Endothelial cell of umbilical vein (primary cell): ENCODE measurements at regions not wholly inside any gene's neighbourhood (a gene's known extent, or its start where the extent isn't known, plus 50 kb on each side); places are given as distances from the start of the nearest gene placed in this dataset.
A peak's percentile ranks its signal among the peaks of the same experiment; 100 is the strongest.

ENCODE experiments used
- EZH2 ChIP-seq: IDR thresholded peaks from 2 replicates; pipeline ENCODE4 v1.6.1; 2012; ENCODE audit warnings: borderline replicate concordance, low read depth, mild to moderate bottlenecking, moderate library complexity, low read length, inconsistent platforms; ENCODE audit not compliant: severe bottlenecking
- JUN ChIP-seq: IDR thresholded peaks from 2 replicates; pipeline ENCODE4 v1.6.1; 2011; ENCODE audit warnings: borderline replicate concordance, low read depth; ENCODE audit not compliant: insufficient read length, insufficient read depth
- POLR2AphosphoS5 ChIP-seq: IDR thresholded peaks from 2 replicates; pipeline ENCODE4 v1.6.1; 2012; ENCODE audit warnings: low read depth, mild to moderate bottlenecking, control low read depth, low read length, moderate library complexity; ENCODE audit not compliant: insufficient read depth
- TF ChIP-seq, protein P1 (sequence below), 2 donors: IDR thresholded peaks; 1 replicate in 1 of 2; 2 replicates in 1 of 2; pipeline ENCODE4 v1.5.1; 2011; ENCODE audit warnings: low read length in 2 of 2, mild to moderate bottlenecking in 2 of 2, moderate library complexity in 2 of 2, control low read depth in 1 of 2, inconsistent platforms in 1 of 2, low read depth in 1 of 2; ENCODE audit not compliant: insufficient read depth in 1 of 2; ENCODE audit errors: extremely low read depth in 1 of 2

DNA sequence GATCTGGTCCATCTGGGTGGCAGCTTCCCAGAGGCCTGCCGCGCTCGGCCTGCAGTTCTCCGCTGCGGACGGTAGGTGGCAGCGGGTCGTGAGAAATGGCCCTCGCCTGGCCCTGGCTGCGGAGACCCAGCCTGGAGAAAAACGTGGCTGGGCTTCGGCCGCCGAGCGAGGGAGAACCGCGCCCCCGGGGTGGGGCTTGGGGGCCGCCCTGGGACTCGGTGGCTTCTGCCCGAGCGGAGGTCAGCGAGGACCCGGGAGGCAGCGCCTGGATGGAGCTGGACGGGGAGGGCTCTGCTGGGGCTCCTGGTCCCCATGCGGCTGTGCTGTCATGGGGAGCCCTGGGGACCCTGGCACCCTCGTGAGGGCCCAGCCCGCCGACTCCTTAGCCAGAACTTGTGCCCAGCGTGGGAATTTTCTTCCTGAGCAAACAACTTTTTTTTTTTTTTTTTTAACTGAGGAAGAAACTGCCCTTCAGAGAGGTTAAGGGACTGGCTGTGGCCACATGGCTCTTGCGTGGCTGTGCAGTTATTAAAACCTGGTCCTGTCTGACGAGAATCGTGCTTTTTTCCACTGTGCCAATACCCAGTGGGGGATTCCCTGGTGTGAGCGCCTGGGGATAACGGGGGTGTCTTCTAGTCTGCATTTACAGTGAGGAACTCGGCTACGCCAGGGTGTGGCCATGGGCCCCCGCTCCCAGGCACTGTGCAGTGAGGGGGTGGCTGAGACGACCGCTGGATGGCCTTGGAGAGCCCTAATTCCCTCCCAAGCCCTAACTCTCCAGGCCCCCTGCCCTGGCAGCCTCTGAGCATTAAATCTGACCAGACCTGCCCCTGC, 535.6 kb downstream of the INSC start:
- TF ChIP-seq, protein P1, sequence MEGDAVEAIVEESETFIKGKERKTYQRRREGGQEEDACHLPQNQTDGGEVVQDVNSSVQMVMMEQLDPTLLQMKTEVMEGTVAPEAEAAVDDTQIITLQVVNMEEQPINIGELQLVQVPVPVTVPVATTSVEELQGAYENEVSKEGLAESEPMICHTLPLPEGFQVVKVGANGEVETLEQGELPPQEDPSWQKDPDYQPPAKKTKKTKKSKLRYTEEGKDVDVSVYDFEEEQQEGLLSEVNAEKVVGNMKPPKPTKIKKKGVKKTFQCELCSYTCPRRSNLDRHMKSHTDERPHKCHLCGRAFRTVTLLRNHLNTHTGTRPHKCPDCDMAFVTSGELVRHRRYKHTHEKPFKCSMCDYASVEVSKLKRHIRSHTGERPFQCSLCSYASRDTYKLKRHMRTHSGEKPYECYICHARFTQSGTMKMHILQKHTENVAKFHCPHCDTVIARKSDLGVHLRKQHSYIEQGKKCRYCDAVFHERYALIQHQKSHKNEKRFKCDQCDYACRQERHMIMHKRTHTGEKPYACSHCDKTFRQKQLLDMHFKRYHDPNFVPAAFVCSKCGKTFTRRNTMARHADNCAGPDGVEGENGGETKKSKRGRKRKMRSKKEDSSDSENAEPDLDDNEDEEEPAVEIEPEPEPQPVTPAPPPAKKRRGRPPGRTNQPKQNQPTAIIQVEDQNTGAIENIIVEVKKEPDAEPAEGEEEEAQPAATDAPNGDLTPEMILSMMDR (IDR thresholded peaks at IDR 0.05; ENCODE audit: extremely low read depth in 1 of 2, insufficient read depth in 1 of 2, low read depth in 1 of 2, low read length in 2 of 2): peak; percentile 91 to 98
- no peak for TF ChIP-seq EZH2
- TF ChIP-seq JUN: no peak
- no peak for TF ChIP-seq POLR2AphosphoS5
